ENCODE measurements at regions not wholly inside any gene's neighbourhood (a gene's known extent, or its start where the extent isn't known, plus 50 kb on each side); places are given as distances from the start of the nearest gene placed in this dataset.

GRCh38 chr5:112024769-112025168, 267.8 kb upstream of the NREP start:
- no peak for DNase-seq

GRCh38 chr5:112024221-112024620, 267.2 kb upstream of the NREP start:
- no peak for DNase-seq

GRCh38 chr5:112023766-112024165, 266.8 kb upstream of the NREP start:
- no peak for DNase-seq

GRCh38 chr5:112018846-112019245, 261.9 kb upstream of the NREP start:
- no peak for DNase-seq

GRCh38 chr5:112016980-112017379, 260.0 kb upstream of the NREP start:
- DNase-seq, result no peak

GRCh38 chr5:112014783-112015395, 257.9 kb upstream of the NREP start:
- no peak for DNase-seq

- no peak for DNase-seq
Observed at GRCh38 chr5:112013660-112014059, 256.7 kb upstream of the NREP start.

GRCh38 chr5:112012104-112012503, 255.1 kb upstream of the NREP start:
- DNase-seq, result no peak

- no peak for DNase-seq
Observed at GRCh38 chr5:112010475-112010874, 253.5 kb upstream of the NREP start.

GRCh38 chr5:112006721-112007120, 249.7 kb upstream of the NREP start:
- no peak for DNase-seq

- no peak for DNase-seq
Observed at GRCh38 chr5:112005623-112005930, 248.6 kb upstream of the NREP start.

GRCh38 chr5:112004867-112005622, 248.1 kb upstream of the NREP start:
- DNase-seq, result no peak

- no peak for DNase-seq
Observed at GRCh38 chr5:112002376-112002775, 245.4 kb upstream of the NREP start.

- DNase-seq, result no peak
Observed at GRCh38 chr5:111999286-111999685, 242.3 kb upstream of the NREP start.

- DNase-seq, result no peak
Observed at GRCh38 chr5:111998871-111999270, 241.9 kb upstream of the NREP start.

GRCh38 chr5:111997711-111998110, 240.7 kb upstream of the NREP start:
- no peak for DNase-seq

GRCh38 chr5:111997308-111997707, 240.3 kb upstream of the NREP start:
- DNase-seq, result no peak

GRCh38 chr5:111996574-111996973, 239.6 kb upstream of the NREP start:
- DNase-seq, result no peak

GRCh38 chr5:111995701-111996100, 238.7 kb upstream of the NREP start:
- no peak for DNase-seq

- DNase-seq, result no peak
Observed at GRCh38 chr5:111993242-111993641, 236.2 kb upstream of the NREP start.

GRCh38 chr5:111984044-111984443, 227.1 kb upstream of the NREP start:
- DNase-seq, result no peak

- DNase-seq, result no peak
Observed at GRCh38 chr5:111983459-111983858, 226.5 kb upstream of the NREP start.

- no peak for DNase-seq
Observed at GRCh38 chr5:111977436-111977829, 220.4 kb upstream of the NREP start.

- DNase-seq, result no peak
Observed at GRCh38 chr5:111976705-111977435, 219.9 kb upstream of the NREP start.
